GM18868 (cell line): ENCODE measurements at regions not wholly inside any gene's neighbourhood (a gene's known extent, or its start where the extent isn't known, plus 50 kb on each side); places are given as distances from the start of the nearest gene placed in this dataset.
"Not testable (repeated sequence)": the region's sequence is repeated elsewhere in the genome, so short reads cannot be mapped to it uniquely, and the experiment has no call there.

Experiments used
- ATAC-seq: cut with Tn5 transposase; IDR thresholded peaks from one replicate; pipeline ENCODE4 v1.9.1; 2021; ENCODE audit warnings: mild to moderate bottlenecking, moderate library complexity; ENCODE audit not compliant: unreplicated experiment

- not testable (repeated sequence) for ATAC-seq
These were observed 1282.2 kb upstream of the ADGRL4 start for GRCh38 chr1:80288750-80289149.

- ATAC-seq, result no peak
These were observed 1276.0 kb upstream of the ADGRL4 start for GRCh38 chr1:80282536-80282935.

- no peak for ATAC-seq
These were observed 1272.4 kb upstream of the ADGRL4 start for GRCh38 chr1:80278936-80279335.

GRCh38 chr1:80274256-80274655 lies 1267.7 kb upstream of the ADGRL4 start:
- no peak for ATAC-seq

GRCh38 chr1:80272495-80272894 lies 1266.0 kb upstream of the ADGRL4 start:
- ATAC-seq, result no peak

GRCh38 chr1:80258659-80259058 lies 1252.1 kb upstream of the ADGRL4 start:
- no peak for ATAC-seq

GRCh38 chr1:80251591-80251990 lies 1245.1 kb upstream of the ADGRL4 start:
- no peak for ATAC-seq

- ATAC-seq, result no peak
These were observed 1244.6 kb upstream of the ADGRL4 start for GRCh38 chr1:80251171-80251570.

- ATAC-seq, result no peak
These were observed 1244.1 kb upstream of the ADGRL4 start for GRCh38 chr1:80250573-80251168.

GRCh38 chr1:80249699-80250098 lies 1243.2 kb upstream of the ADGRL4 start:
- no peak for ATAC-seq

- ATAC-seq, result no peak
These were observed 1242.4 kb upstream of the ADGRL4 start for GRCh38 chr1:80248886-80249285.

- ATAC-seq, result no peak
These were observed 1239.3 kb upstream of the ADGRL4 start for GRCh38 chr1:80245813-80246212.

GRCh38 chr1:80244372-80244771 lies 1237.8 kb upstream of the ADGRL4 start:
- no peak for ATAC-seq

GRCh38 chr1:80241566-80241965 lies 1235.0 kb upstream of the ADGRL4 start:
- ATAC-seq, result no peak

- ATAC-seq, result no peak
These were observed 1219.0 kb upstream of the ADGRL4 start for GRCh38 chr1:80225510-80225909.

GRCh38 chr1:80221319-80221718 lies 1214.8 kb upstream of the ADGRL4 start:
- no peak for ATAC-seq

GRCh38 chr1:80218112-80218511 lies 1211.6 kb upstream of the ADGRL4 start:
- ATAC-seq, result peak; percentile 87

- ATAC-seq, result no peak
These were observed 1211.0 kb upstream of the ADGRL4 start for GRCh38 chr1:80217377-80217986.

- no peak for ATAC-seq
These were observed 1208.5 kb upstream of the ADGRL4 start for GRCh38 chr1:80214888-80215540.

- ATAC-seq, result no peak
These were observed 1206.4 kb upstream of the ADGRL4 start for GRCh38 chr1:80212948-80213347.

- no peak for ATAC-seq
These were observed 1205.3 kb upstream of the ADGRL4 start for GRCh38 chr1:80211691-80212380.

GRCh38 chr1:80202118-80202517 lies 1195.6 kb upstream of the ADGRL4 start:
- ATAC-seq, result no peak
